OCI-LY1 (cell line): ENCODE measurements at regions not wholly inside any gene's neighbourhood (a gene's known extent, or its start where the extent isn't known, plus 50 kb on each side); places are given as distances from the start of the nearest gene placed in this dataset.

Source experiments
- H2AFZ ChIP-seq: fragments of 200-600 bp; sonication (generic), shearing (Covaris generic); 2 replicates; pipeline ENCODE4 v1.6.0; 2014; ENCODE audit warnings: antibody characterized with exemption, mild to moderate bottlenecking, low read length
- H3F3A ChIP-seq: fragments of 200-600 bp; sonication (generic), shearing (Covaris generic); 2 replicates; pipeline ENCODE4 v1.6.0; 2014; ENCODE audit warnings: mild to moderate bottlenecking, antibody characterized with exemption, low read length, moderate library complexity; ENCODE audit not compliant: insufficient read depth
- H3K27ac ChIP-seq: fragments of 200-600 bp; sonication (generic); 2 replicates; pipeline ENCODE4 v1.5.1; 2014; ENCODE audit warnings: low read length, mixed run types, mild to moderate bottlenecking, low read depth; ENCODE audit not compliant: poor library complexity, severe bottlenecking
- H3K27me3 ChIP-seq: fragments of 200-600 bp; sonication (generic); 2 replicates; pipeline ENCODE4 v1.6.0; 2014; ENCODE audit warnings: antibody characterized with exemption, mild to moderate bottlenecking, low read length, moderate library complexity; ENCODE audit not compliant: insufficient read depth
- H3K36me3 ChIP-seq: fragments of 200-600 bp; sonication (generic); 2 replicates; pipeline ENCODE4 v1.6.1; 2014; ENCODE audit warnings: mild to moderate bottlenecking, antibody characterized with exemption, low read length, moderate library complexity, mixed read lengths; ENCODE audit not compliant: insufficient read depth
- H3K4me1 ChIP-seq: fragments of 200-600 bp; sonication (generic); 2 replicates; pipeline ENCODE4 v1.5.1; 2014; ENCODE audit warnings: mild to moderate bottlenecking, low read length, moderate library complexity; ENCODE audit not compliant: insufficient read depth, severe bottlenecking
- H3K4me2 ChIP-seq: fragments of 200-600 bp; sonication (generic), shearing (Covaris generic); 2 replicates; pipeline ENCODE4 v1.6.1; 2014; ENCODE audit warnings: low read length
- H3K4me3 ChIP-seq: fragments of 200-600 bp; sonication (generic); 2 replicates; pipeline ENCODE4 v1.5.1; 2014; ENCODE audit warnings: low read length, low read depth, mild to moderate bottlenecking, mixed read lengths; ENCODE audit not compliant: poor library complexity, severe bottlenecking
- H3K79me2 ChIP-seq: fragments of 200-600 bp; shearing (Covaris generic); 2 replicates; pipeline ENCODE4 v1.6.1; 2016; ENCODE audit warnings: mixed run types, low read length, mixed read lengths; ENCODE audit not compliant: insufficient read depth
- H3K9ac ChIP-seq: fragments of 200-600 bp; sonication (generic), shearing (Covaris generic); 2 replicates; pipeline ENCODE4 v1.6.1; 2014; ENCODE audit warnings: mild to moderate bottlenecking, low read length, mixed read lengths
- H3K9me2 ChIP-seq: fragments of 200-600 bp; sonication (generic), shearing (Covaris generic); 2 replicates; pipeline ENCODE4 v1.6.1; 2014; ENCODE audit warnings: low read depth, mild to moderate bottlenecking, low read length, mixed read lengths
- H3K9me3 ChIP-seq: fragments of 200-600 bp; shearing (Covaris generic); 2 replicates; pipeline ENCODE4 v1.6.1; 2014; ENCODE audit warnings: low read length, mixed read lengths
- H4K20me1 ChIP-seq: fragments of 200-600 bp; sonication (generic), shearing (Covaris generic); 2 replicates; pipeline ENCODE4 v1.6.0; 2016; ENCODE audit warnings: mild to moderate bottlenecking, low read length; ENCODE audit not compliant: insufficient read depth
- CTCF ChIP-seq: fragments of 200-600 bp; sonication (generic), shearing (Covaris generic); IDR thresholded peaks from 2 replicates; pipeline ENCODE4 v1.5.1; 2017; ENCODE audit warnings: mild to moderate bottlenecking, antibody characterized with exemption, low read length, moderate library complexity, mixed read lengths
- EZH2 ChIP-seq: fragments of 200-600 bp; sonication (generic), shearing (Covaris generic); IDR thresholded peaks from 2 replicates; pipeline ENCODE4 v1.8.0; 2017; ENCODE audit warnings: borderline replicate concordance, mixed run types, mild to moderate bottlenecking, antibody characterized with exemption, low read length, moderate library complexity, mixed read lengths

DNA sequence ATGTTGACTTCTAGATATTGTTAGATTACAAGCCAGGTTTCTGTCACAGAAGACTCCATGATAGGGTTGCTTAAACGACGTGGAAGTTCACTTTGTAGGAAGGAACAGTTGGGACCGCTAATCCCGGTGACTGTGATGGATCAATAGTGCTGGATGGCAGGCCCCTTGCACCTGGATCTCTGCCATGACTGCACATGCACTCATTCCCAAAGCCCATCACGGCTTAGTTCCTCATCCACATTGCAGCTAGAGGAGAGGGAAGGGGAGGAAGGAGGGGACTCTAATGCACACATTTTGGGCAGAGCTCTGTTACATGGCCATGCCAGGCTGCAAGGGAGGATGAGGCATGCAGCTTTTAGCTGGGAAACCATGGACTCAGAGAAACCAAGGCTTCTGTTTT, 773.7 kb upstream of the RAB6C start:
- Histone ChIP-seq H3K27ac (no peak overlapping the region), H3F3A (no peaks in the 10 kb centered on the region), H3K9me2 (no peaks in the 10 kb centered on the region), H3K27me3 (no peaks in the 10 kb centered on the region), H4K20me1 (no peaks in the 10 kb centered on the region), H3K9me3 (no peaks in the 10 kb centered on the region), H3K36me3 (no peaks in the 10 kb centered on the region), H2AFZ (no peak overlapping the region), H3K4me2 (no peak overlapping the region), H3K4me1 (no peaks in the 10 kb centered on the region), H3K4me3 (no peak overlapping the region), H3K79me2 (no peaks in the 10 kb centered on the region), H3K9ac (no peak overlapping the region)
- TF ChIP-seq EZH2 (no peak), CTCF (no peak)

GRCh38 chr2:129212299-129212958, 767.0 kb upstream of the RAB6C start:
- Histone ChIP-seq H3K9ac (no peak overlapping the region), H3F3A (no peaks in the 10 kb centered on the region), H3K79me2 (no peaks in the 10 kb centered on the region), H2AFZ (no peak overlapping the region), H3K27ac (no peak overlapping the region), H3K27me3 (no peaks in the 10 kb centered on the region), H3K4me2 (no peak overlapping the region), H3K4me1 (no peaks in the 10 kb centered on the region), H3K4me3 (no peak overlapping the region), H3K9me3 (no peaks in the 10 kb centered on the region), H3K36me3 (no peaks in the 10 kb centered on the region), H4K20me1 (no peaks in the 10 kb centered on the region), H3K9me2 (no peaks in the 10 kb centered on the region)
- TF ChIP-seq CTCF (no peak), EZH2 (no peak)

- TF ChIP-seq CTCF: no peak
- H3K9me3 ChIP-seq: no peaks in the 10 kb centered on the region
- H2AFZ ChIP-seq: no peak overlapping the region
- H3K4me2 ChIP-seq: no peak overlapping the region
- H3K36me3 ChIP-seq: no peaks in the 10 kb centered on the region
- no peaks in the 10 kb centered on the region for H3F3A ChIP-seq
- H3K4me1 ChIP-seq: no peaks in the 10 kb centered on the region
- H3K79me2 ChIP-seq: no peaks in the 10 kb centered on the region
- no peaks in the 10 kb centered on the region for H4K20me1 ChIP-seq
- H3K9ac ChIP-seq: no peak overlapping the region
- H3K4me3 ChIP-seq: no peak overlapping the region
- H3K27me3 ChIP-seq: no peaks in the 10 kb centered on the region
- H3K27ac ChIP-seq: no peak overlapping the region
- no peaks in the 10 kb centered on the region for H3K9me2 ChIP-seq
These were observed 755.4 kb upstream of the RAB6C start for GRCh38 chr2:129224022-129224421.
